Subcutaneous abdominal adipose tissue (tissue), 5 donors: ENCODE measurements at regions not wholly inside any gene's neighbourhood (a gene's known extent, or its start where the extent isn't known, plus 50 kb on each side); places are given as distances from the start of the nearest gene placed in this dataset.

ENCODE experiments used
- H3K27ac ChIP-seq: one replicate; pipeline ENCODE4 v1.7.0; 2013; ENCODE audit warnings: low read depth, mild to moderate bottlenecking, inconsistent platforms, low read length, moderate library complexity
- H3K27me3 ChIP-seq, 5 donors: one replicate each; pipeline ENCODE4 v1.7.0; 2013; ENCODE audit warnings: low read length in 5 of 5, inconsistent platforms in 1 of 5; ENCODE audit not compliant: control insufficient read depth in 5 of 5, insufficient read depth in 4 of 5
- H3K36me3 ChIP-seq, 5 donors: one replicate each; pipeline ENCODE4 v1.7.0; 2013; ENCODE audit warnings: low read length in 5 of 5; ENCODE audit not compliant: control insufficient read depth in 5 of 5, insufficient read depth in 5 of 5
- H3K4me1 ChIP-seq, 5 donors: one replicate each; pipeline ENCODE4 v1.7.0; 2013; ENCODE audit warnings: low read length in 5 of 5, mild to moderate bottlenecking in 3 of 5, moderate library complexity in 1 of 5; ENCODE audit not compliant: control insufficient read depth in 5 of 5, insufficient read depth in 5 of 5
- H3K4me3 ChIP-seq, 5 donors: one replicate each; pipeline ENCODE4 v1.7.0; 2013; ENCODE audit warnings: low read length in 5 of 5, low read depth in 1 of 5
- H3K9ac ChIP-seq, 5 donors: one replicate each; pipeline ENCODE4 v1.7.0; 2013; ENCODE audit warnings: low read length in 5 of 5, mild to moderate bottlenecking in 4 of 5, moderate library complexity in 3 of 5
- H3K9me3 ChIP-seq, 5 donors: one replicate each; pipeline ENCODE4 v1.7.0; 2013; ENCODE audit warnings: low read length in 5 of 5; ENCODE audit not compliant: control insufficient read depth in 5 of 5
- donor health status: healthy.
- donor health status: healthy.
- donor health status: healthy.
- donor health status: healthy.
- donor health status: healthy.

- Histone ChIP-seq H3K36me3 (no peaks in the 10 kb centered on the region), H3K4me3 (no peak overlapping the region), H3K4me1 (peaks cover 6 to 47% (median 44%) of the 10 kb centered on the region in 5 donors), H3K27me3 (no peaks in the 10 kb centered on the region), H3K9me3 (no peaks in the 10 kb centered on the region), H3K27ac (no peak overlapping the region), H3K9ac (no peak overlapping the region)
Observed at GRCh38 chr3:99543796-99544195, 94.6 kb upstream of the COL8A1 start.

- no peak overlapping the region for H3K4me3 ChIP-seq
- no peak overlapping the region for H3K9ac ChIP-seq
- no peaks in the 10 kb centered on the region for H3K9me3 ChIP-seq
- H3K36me3 ChIP-seq, result no peaks in the 10 kb centered on the region
- no peaks in the 10 kb centered on the region for H3K27me3 ChIP-seq
- H3K4me1 ChIP-seq, result peaks cover 6 to 39% (median 36%) of the 10 kb centered on the region in 5 donors
- H3K27ac ChIP-seq, result no peak overlapping the region
Observed at GRCh38 chr3:99542767-99543518, 95.5 kb upstream of the COL8A1 start.

- peaks cover 9 to 41% (median 37%) of the 10 kb centered on the region in 5 donors for H3K4me1 ChIP-seq
- no peak overlapping the region for H3K27ac ChIP-seq
- no peaks in the 10 kb centered on the region for H3K9me3 ChIP-seq
- H3K27me3 ChIP-seq, result no peaks in the 10 kb centered on the region
- H3K9ac ChIP-seq, result no peak overlapping the region
- H3K4me3 ChIP-seq, result no peak overlapping the region
- no peaks in the 10 kb centered on the region for H3K36me3 ChIP-seq
Observed at GRCh38 chr3:99541181-99541580, 97.2 kb upstream of the COL8A1 start.

- no peak overlapping the region for H3K4me3 ChIP-seq
- H3K9me3 ChIP-seq, result no peaks in the 10 kb centered on the region
- H3K36me3 ChIP-seq, result no peaks in the 10 kb centered on the region
- H3K9ac ChIP-seq, result peak overlapping the region in 1 of 5 donors; percentile 29
- peaks cover 4 to 24% (median 15%) of the 10 kb centered on the region in 5 donors for H3K4me1 ChIP-seq
- no peaks in the 10 kb centered on the region for H3K27me3 ChIP-seq
- H3K27ac ChIP-seq, result peak overlapping the region; percentile 74
Observed at GRCh38 chr3:99537416-99537815, 101.0 kb upstream of the COL8A1 start.

- Histone ChIP-seq H3K9me3 (no peaks in the 10 kb centered on the region), H3K27ac (peak overlapping the region; percentile 74), H3K36me3 (no peaks in the 10 kb centered on the region), H3K9ac (peak overlapping the region in 2 of 5 donors; percentile 28 to 29), H3K4me3 (no peak overlapping the region), H3K4me1 (peaks cover 4 to 29% (median 17%) of the 10 kb centered on the region in 5 donors), H3K27me3 (no peaks in the 10 kb centered on the region)
Observed at GRCh38 chr3:99536555-99537314, 101.7 kb upstream of the COL8A1 start.

- no peak overlapping the region for H3K4me3 ChIP-seq
- peak overlapping the region; percentile 74 for H3K27ac ChIP-seq
- H3K4me1 ChIP-seq, result peaks cover 4 to 29% (median 17%) of the 10 kb centered on the region in 5 donors
- H3K9ac ChIP-seq, result peak overlapping the region in 1 of 5 donors; percentile 51
- H3K36me3 ChIP-seq, result no peaks in the 10 kb centered on the region
- H3K27me3 ChIP-seq, result no peaks in the 10 kb centered on the region
- no peaks in the 10 kb centered on the region for H3K9me3 ChIP-seq
Observed at GRCh38 chr3:99534951-99535704, 103.3 kb upstream of the COL8A1 start.

- Histone ChIP-seq H3K27ac (no peak overlapping the region), H3K27me3 (no peaks in the 10 kb centered on the region), H3K9me3 (no peaks in the 10 kb centered on the region), H3K9ac (no peak overlapping the region), H3K4me1 (peaks cover 2 to 25% (median 14%) of the 10 kb centered on the region in 5 donors), H3K36me3 (no peaks in the 10 kb centered on the region), H3K4me3 (no peak overlapping the region)
Observed at GRCh38 chr3:99532246-99532645, 106.1 kb upstream of the COL8A1 start.

GRCh38 chr3:99529265-99529664 is 109.1 kb upstream of the COL8A1 start:
- H3K27ac ChIP-seq, result no peak overlapping the region
- no peak overlapping the region for H3K9ac ChIP-seq
- H3K27me3 ChIP-seq, result no peaks in the 10 kb centered on the region
- H3K4me1 ChIP-seq, result peaks cover 0 to 7% (median 0%) of the 10 kb centered on the region in 5 donors
- H3K4me3 ChIP-seq, result no peak overlapping the region
- no peaks in the 10 kb centered on the region for H3K36me3 ChIP-seq
- H3K9me3 ChIP-seq, result peaks cover 0 to 6% (median 3%) of the 10 kb centered on the region in 5 donors

GRCh38 chr3:99526921-99527320 is 111.5 kb upstream of the COL8A1 start:
- H3K4me3 ChIP-seq, result no peak overlapping the region
- no peaks in the 10 kb centered on the region for H3K27me3 ChIP-seq
- H3K9ac ChIP-seq, result no peak overlapping the region
- no peaks in the 10 kb centered on the region for H3K36me3 ChIP-seq
- peaks cover 0 to 6% (median 3%) of the 10 kb centered on the region in 5 donors for H3K9me3 ChIP-seq
- no peak overlapping the region for H3K27ac ChIP-seq
- H3K4me1 ChIP-seq, result peaks cover 0 to 11% (median 0%) of the 10 kb centered on the region in 5 donors
